Retinal pigment epithelial cell (primary cell): ENCODE measurements at regions not wholly inside any gene's neighbourhood (a gene's known extent, or its start where the extent isn't known, plus 50 kb on each side); places are given as distances from the start of the nearest gene placed in this dataset.

ENCODE experiments used
- DNase-seq: peaks from one replicate; pipeline ENCODE4 v3.0.0-alpha.2; 2010; ENCODE audit warnings: low read depth
- H3K4me3 ChIP-seq: 2 replicates; pipeline ENCODE4 v1.5.1; 2011; ENCODE audit warnings: mild to moderate bottlenecking, low read length, control low read depth, moderate library complexity
- TF ChIP-seq, protein P1 (sequence below): conservative IDR thresholded peaks from 2 replicates; pipeline ENCODE4 v1.5.1; 2011; ENCODE audit warnings: low read depth, low read length, control low read depth, inconsistent platforms

DNA sequence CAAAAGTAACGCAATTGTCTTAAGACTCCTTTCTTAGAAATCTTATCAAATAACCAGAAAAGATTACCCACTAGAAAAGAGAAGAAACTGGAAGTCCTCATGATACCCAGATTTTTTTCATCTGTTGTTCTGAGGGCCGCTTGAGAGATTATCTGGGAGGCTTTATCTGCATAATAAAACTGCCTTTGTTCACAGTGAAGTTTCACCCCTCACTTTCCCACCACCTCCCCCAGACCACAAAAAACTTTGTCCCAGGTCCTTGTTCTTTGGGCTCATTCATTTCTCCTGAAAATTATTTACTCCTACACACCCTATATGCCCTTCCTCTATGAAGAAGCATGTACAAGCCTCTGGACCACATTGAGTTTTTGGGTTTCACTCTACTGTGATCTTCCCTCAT lies 745.1 kb upstream of the COBL start:
- no peak overlapping the region for H3K4me3 ChIP-seq
- TF ChIP-seq, protein P1, sequence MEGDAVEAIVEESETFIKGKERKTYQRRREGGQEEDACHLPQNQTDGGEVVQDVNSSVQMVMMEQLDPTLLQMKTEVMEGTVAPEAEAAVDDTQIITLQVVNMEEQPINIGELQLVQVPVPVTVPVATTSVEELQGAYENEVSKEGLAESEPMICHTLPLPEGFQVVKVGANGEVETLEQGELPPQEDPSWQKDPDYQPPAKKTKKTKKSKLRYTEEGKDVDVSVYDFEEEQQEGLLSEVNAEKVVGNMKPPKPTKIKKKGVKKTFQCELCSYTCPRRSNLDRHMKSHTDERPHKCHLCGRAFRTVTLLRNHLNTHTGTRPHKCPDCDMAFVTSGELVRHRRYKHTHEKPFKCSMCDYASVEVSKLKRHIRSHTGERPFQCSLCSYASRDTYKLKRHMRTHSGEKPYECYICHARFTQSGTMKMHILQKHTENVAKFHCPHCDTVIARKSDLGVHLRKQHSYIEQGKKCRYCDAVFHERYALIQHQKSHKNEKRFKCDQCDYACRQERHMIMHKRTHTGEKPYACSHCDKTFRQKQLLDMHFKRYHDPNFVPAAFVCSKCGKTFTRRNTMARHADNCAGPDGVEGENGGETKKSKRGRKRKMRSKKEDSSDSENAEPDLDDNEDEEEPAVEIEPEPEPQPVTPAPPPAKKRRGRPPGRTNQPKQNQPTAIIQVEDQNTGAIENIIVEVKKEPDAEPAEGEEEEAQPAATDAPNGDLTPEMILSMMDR, result no peak
- DNase-seq, result no peak

DNA sequence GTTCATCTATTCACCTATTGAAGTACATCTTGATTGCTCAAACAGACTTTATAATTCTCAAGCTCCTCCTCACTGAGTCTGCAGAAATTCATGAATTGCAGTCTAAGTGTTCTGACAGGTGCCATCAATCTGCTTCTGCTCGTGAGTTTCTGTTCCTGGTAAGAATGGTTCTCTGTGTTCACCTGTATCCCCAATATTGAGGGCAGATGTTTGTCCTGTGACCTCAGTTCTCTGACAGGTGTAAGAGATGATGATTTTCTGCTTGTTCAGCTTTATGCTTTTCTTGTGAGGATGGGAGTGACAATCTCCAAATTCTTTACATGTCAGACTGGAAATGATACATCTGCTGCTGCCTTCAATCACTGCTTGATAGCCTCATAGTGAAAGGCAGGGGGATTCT lies 736.9 kb upstream of the COBL start:
- TF ChIP-seq, protein P1, result no peak
- DNase-seq, result no peak
- no peak overlapping the region for H3K4me3 ChIP-seq

DNA sequence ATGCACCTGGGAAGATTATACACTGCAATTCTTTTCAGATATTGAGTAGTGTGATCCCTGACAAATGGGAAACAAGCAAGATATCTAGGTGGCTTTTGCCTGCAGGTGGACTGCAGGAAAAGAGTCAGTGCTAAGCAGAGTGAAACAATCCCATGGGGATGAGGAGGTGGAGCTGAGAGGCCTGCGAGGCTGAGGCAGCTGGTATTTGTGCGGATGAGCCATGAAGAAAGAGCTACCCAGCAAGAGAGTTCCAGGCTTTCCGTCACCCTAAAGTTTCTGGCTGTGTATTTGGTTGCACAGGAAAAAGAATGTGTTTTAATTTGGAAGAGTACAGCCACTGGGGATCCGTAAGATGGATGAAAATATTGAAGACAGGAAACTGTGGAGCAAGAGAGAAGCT lies 714.1 kb upstream of the COBL start:
- no peak for DNase-seq
- TF ChIP-seq, protein P1, result no peak
- no peak overlapping the region for H3K4me3 ChIP-seq

DNA sequence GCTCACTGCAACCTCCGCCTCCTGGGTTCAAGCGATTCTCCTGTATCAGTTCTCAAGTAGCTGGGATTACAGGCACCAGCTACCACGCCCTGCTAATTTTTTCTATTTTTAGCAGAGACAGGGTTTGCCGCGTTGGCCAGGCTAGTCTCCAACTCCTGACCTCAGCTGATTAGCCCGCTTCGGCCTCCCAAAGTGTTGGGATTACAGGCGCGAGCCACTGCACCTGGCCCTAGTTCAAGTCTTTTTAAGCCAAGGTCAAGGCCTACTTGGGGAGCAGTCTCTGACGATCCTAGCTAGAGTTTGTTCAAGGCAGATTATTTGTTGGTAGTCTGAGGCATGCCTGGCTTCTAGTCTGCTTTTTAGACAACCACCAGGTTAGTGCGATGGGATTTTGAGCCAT lies 709.5 kb upstream of the COBL start:
- no peak for DNase-seq
- TF ChIP-seq, protein P1, result no peak
- no peak overlapping the region for H3K4me3 ChIP-seq

DNA sequence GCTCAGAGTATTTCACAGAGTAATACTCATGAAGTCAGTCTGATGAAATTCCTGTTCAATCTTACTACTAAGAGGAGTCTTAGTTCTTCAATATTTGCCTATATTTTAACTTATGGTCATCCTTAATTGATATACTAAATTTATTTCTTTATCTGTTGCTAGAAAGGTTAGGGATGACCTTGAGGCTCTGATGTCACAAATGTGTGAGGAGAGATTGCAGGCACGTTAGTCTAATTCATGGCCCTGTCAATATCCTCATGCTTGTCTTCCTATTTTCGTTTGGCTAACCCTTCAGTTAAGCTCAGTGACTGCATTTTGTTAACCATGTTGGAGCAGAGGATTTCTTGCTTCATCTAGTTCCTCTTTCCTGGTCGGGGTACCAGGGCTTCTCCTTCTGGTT lies 704.7 kb upstream of the COBL start:
- no peak for DNase-seq
- TF ChIP-seq, protein P1, result no peak
- no peak overlapping the region for H3K4me3 ChIP-seq

DNA sequence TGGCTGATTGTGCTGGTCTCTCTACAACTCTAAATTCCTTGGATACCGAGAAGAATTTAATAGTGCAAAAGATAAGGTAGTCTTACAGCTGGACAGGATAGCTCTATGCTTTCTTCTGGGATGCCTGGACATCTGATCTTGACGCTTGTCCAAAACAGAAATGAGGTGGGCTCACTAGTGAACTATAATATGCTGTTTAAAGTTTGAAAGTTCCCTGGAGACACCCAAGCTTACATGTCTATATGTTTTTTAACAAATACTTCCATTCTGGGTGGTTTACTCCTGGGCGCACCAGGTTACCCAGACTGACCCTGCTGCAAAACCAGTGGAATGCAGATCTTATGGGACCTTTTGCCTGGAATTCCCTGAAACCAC lies 702.1 kb upstream of the COBL start:
- no peak overlapping the region for H3K4me3 ChIP-seq
- DNase-seq, result no peak
- TF ChIP-seq, protein P1, result no peak

DNA sequence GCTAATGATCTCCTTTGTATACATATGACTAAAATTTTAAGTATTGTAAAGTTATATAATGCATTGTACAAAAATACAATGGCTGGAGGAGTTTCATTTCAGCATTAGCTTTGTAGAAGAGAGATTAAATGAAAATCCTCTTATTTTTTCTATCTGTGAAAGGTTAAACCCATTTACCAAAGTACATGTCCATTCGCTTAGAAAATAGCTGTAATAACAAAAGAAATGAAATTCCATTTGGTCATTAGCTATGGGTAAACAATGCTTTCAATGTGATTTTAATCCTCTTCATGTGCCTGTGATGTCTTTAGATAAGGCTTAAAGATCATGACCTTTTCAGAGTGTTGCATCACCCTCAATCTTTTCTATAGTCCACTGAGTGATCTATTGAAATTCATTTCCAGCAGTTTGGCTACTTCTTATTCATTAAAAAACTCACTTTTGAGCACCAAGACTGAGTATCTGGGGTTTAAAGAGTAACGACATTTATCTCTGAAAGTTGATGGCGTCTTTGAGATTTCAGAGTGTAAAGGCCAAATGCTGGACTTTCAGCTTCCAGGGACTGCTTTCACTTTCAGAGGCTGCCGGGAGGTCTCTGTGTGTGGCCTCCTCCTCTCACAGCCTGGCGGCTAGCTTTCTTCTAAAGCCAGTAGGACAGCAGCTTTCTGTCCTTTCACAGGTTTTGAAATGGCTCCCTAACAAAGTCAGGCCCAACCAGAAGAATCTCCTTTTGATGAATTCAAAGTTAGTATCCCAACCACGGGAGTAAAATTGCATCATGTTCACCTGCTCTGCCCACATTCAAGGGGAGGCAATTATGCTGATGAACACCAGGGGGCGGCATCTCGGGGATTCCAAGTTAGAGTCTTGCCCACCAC lies 701.4 kb upstream of the COBL start:
- no peak for DNase-seq
- H3K4me3 ChIP-seq, result no peak overlapping the region
- TF ChIP-seq, protein P1, result peak; percentile 45
